WTC11 (cell line): ENCODE measurements at regions not wholly inside any gene's neighbourhood (a gene's known extent, or its start where the extent isn't known, plus 50 kb on each side); places are given as distances from the start of the nearest gene placed in this dataset.

Source experiments
- CTCF ChIP-seq: fragments of 200-600 bp; IDR thresholded peaks from 2 replicates; pipeline ENCODE4 v1.8.0; 2022; ENCODE audit warnings: antibody characterized with exemption
- GABPB1 ChIP-seq: sonication (generic); formaldehyde crosslinking; IDR thresholded peaks from 2 replicates; pipeline ENCODE4 v1.8.1; 2023; ENCODE audit warnings: mild to moderate bottlenecking, missing genetic modification reagents
- MAX ChIP-seq: sonication (generic); formaldehyde crosslinking; IDR thresholded peaks from 2 replicates; pipeline ENCODE4 v1.8.0; 2022; ENCODE audit warnings: mild to moderate bottlenecking, missing genetic modification reagents
- RELA ChIP-seq: sonication (generic); formaldehyde crosslinking; IDR thresholded peaks from 2 replicates; pipeline ENCODE4 v1.8.1; 2022; ENCODE audit warnings: missing genetic modification reagents, mild to moderate bottlenecking, borderline replicate concordance

- TF ChIP-seq CTCF: no peak
- no peak for TF ChIP-seq MAX
- TF ChIP-seq GABPB1 (CRISPR knock-in tag): no peak
- no peak for TF ChIP-seq RELA (CRISPR knock-in tag)
Measured at GRCh38 chr5:125148076-125148475, 401.6 kb upstream of the ZNF608 start.
